Natural killer cell (primary cell): ENCODE measurements at regions not wholly inside any gene's neighbourhood (a gene's known extent, or its start where the extent isn't known, plus 50 kb on each side); places are given as distances from the start of the nearest gene placed in this dataset.

Source experiments
- ATAC-seq, 3 donors: fragments of 150-1000 bp in 2 of 3; fragments of 200-7000 bp in 1 of 3; cut with Tn5 transposase; 1 replicate in 1 of 3; 2 replicates in 2 of 3; pipeline ENCODE4 v1.10.0; 2021; ENCODE audit warnings: mild to moderate bottlenecking in 2 of 3, moderate library complexity in 2 of 3
- DNase-seq, 2 donors: peaks; one replicate each; pipeline versions ENCODE4 v3.0.0 to v3.0.0-alpha.2; 2013 to 2021; ENCODE audit warnings: mixed read lengths in 1 of 2
- H3K27ac ChIP-seq: one replicate; pipeline ENCODE4 v1.5.1; 2013; ENCODE audit warnings: mild to moderate bottlenecking, low read length
- H3K27me3 ChIP-seq: one replicate; pipeline ENCODE4 v1.6.1; 2013; ENCODE audit warnings: low read length; ENCODE audit not compliant: control insufficient read depth, insufficient read depth
- H3K36me3 ChIP-seq: one replicate; pipeline ENCODE4 v1.6.1; 2013; ENCODE audit warnings: low read length; ENCODE audit not compliant: control insufficient read depth, insufficient read depth
- H3K4me1 ChIP-seq: one replicate; pipeline ENCODE4 v1.6.1; 2013; ENCODE audit warnings: low read length; ENCODE audit not compliant: control insufficient read depth, insufficient read depth
- H3K4me3 ChIP-seq: one replicate; pipeline ENCODE4 v1.5.1; 2013; ENCODE audit warnings: low read length
- H3K9me3 ChIP-seq: one replicate; pipeline ENCODE4 v1.6.1; 2013; ENCODE audit warnings: low read length; ENCODE audit not compliant: control insufficient read depth, insufficient read depth
- H3K27ac Mint-ChIP-seq, 2 donors: one replicate each; pipeline ENCODE4 v1.8.0; 2022; ENCODE audit warnings: mild to moderate bottlenecking in 2 of 2, mixed read lengths in 2 of 2, moderate library complexity in 1 of 2
- H3K27me3 Mint-ChIP-seq, 2 donors: one replicate each; pipeline ENCODE4 v1.8.0; 2022; ENCODE audit warnings: low read depth in 2 of 2, mixed read lengths in 2 of 2
- H3K36me3 Mint-ChIP-seq: one replicate; pipeline ENCODE4 v1.8.0; 2022; ENCODE audit warnings: mixed read lengths
- H3K4me1 Mint-ChIP-seq, 2 donors: one replicate each; pipeline ENCODE4 v1.8.0; 2022; ENCODE audit warnings: mixed read lengths in 2 of 2
- H3K4me3 Mint-ChIP-seq: one replicate; pipeline ENCODE4 v1.8.0; 2022; ENCODE audit warnings: mild to moderate bottlenecking, moderate library complexity, mixed read lengths
- H3K9me3 Mint-ChIP-seq, 2 donors: one replicate each; pipeline ENCODE4 v1.8.0; 2022; ENCODE audit warnings: mixed read lengths in 2 of 2
- CTCF ChIP-seq: fragments of 200-600 bp; IDR thresholded peaks from one replicate; pipeline ENCODE4 v1.8.0; 2022; ENCODE audit warnings: antibody characterized with exemption
- WGBS: methylation state at CpG from one replicate; pipeline ENCODE4 v1.1.7; 2013; ENCODE audit warnings: missing lambda C conversion rate; ENCODE audit not compliant: insufficient coverage; 5-methylcytosine and 5-hydroxymethylcytosine counted together
- intact Hi-C: fragments of 100-400 bp; cut with micrococcal nuclease; formaldehyde crosslinking; loops from one replicate; pipeline ENCODE4 v1.14.2; 2022

- intact Hi-C loops, result no loop called here
- Histone ChIP-seq H3K36me3 (no peaks in the 10 kb centered on the region), H3K27ac (no peak overlapping the region), H3K4me3 (no peak overlapping the region), H3K4me1 (no peaks in the 10 kb centered on the region), H3K9me3 (no peaks in the 10 kb centered on the region), H3K27me3 (no peaks in the 10 kb centered on the region)
- no peaks in the 10 kb centered on the region for H3K4me1 Mint-ChIP-seq
- no peak overlapping the region for H3K4me3 Mint-ChIP-seq
- 87% methylated on average over 6 of the region's 9 CpGs for WGBS
- no peak overlapping the region for H3K27ac Mint-ChIP-seq
- no peak for ATAC-seq
- no peak for TF ChIP-seq CTCF
- H3K27me3 Mint-ChIP-seq, result no peaks in the 10 kb centered on the region
- DNase-seq, result no peak
- no peaks in the 10 kb centered on the region for H3K36me3 Mint-ChIP-seq
- no peaks in the 10 kb centered on the region for H3K9me3 Mint-ChIP-seq
These were observed 177.7 kb downstream of the MYCN start for GRCh38 chr2:16117791-16118610.

- H3K36me3 Mint-ChIP-seq, result no peaks in the 10 kb centered on the region
These were observed 176.8 kb downstream of the MYCN start for GRCh38 chr2:16117021-16117700.

GRCh38 chr2:16115881-16116830 lies 175.8 kb downstream of the MYCN start:
- H3K27me3 Mint-ChIP-seq, result no peaks in the 10 kb centered on the region
- intact Hi-C loops, result no loop called here
- 81% methylated on average over 7 of the region's 7 CpGs for WGBS
- H3K27ac ChIP-seq, result no peak overlapping the region
- H3K27me3 ChIP-seq, result no peaks in the 10 kb centered on the region
- H3K9me3 Mint-ChIP-seq, result no peaks in the 10 kb centered on the region
- H3K36me3 Mint-ChIP-seq, result no peaks in the 10 kb centered on the region
- no peak for TF ChIP-seq CTCF
- no peak for ATAC-seq
- H3K4me1 Mint-ChIP-seq, result no peaks in the 10 kb centered on the region
- no peak overlapping the region for H3K27ac Mint-ChIP-seq
- no peaks in the 10 kb centered on the region for H3K36me3 ChIP-seq
- no peak overlapping the region for H3K4me3 Mint-ChIP-seq
- H3K9me3 ChIP-seq, result no peaks in the 10 kb centered on the region
- no peaks in the 10 kb centered on the region for H3K4me1 ChIP-seq
- no peak overlapping the region for H3K4me3 ChIP-seq
- no peak for DNase-seq

More at GRCh38 chr2:16117021-16117700, 176.8 kb downstream of the MYCN start:
- intact Hi-C loops, result no loop called here
- TF ChIP-seq CTCF, result no peak
- DNase-seq, result no peak
- H3K9me3 Mint-ChIP-seq, result no peaks in the 10 kb centered on the region
- no peaks in the 10 kb centered on the region for H3K4me1 ChIP-seq
- no peak for ATAC-seq
- no peaks in the 10 kb centered on the region for H3K27me3 ChIP-seq
- H3K27ac ChIP-seq, result no peak overlapping the region
- H3K4me3 ChIP-seq, result no peak overlapping the region
- H3K4me1 Mint-ChIP-seq, result no peaks in the 10 kb centered on the region
- 93% methylated on average over 6 of the region's 9 CpGs for WGBS
- H3K27me3 Mint-ChIP-seq, result no peaks in the 10 kb centered on the region
- no peaks in the 10 kb centered on the region for H3K9me3 ChIP-seq
- H3K36me3 ChIP-seq, result no peaks in the 10 kb centered on the region
- no peak overlapping the region for H3K27ac Mint-ChIP-seq
- no peak overlapping the region for H3K4me3 Mint-ChIP-seq
